ENCODE measurements at regions not wholly inside any gene's neighbourhood (a gene's known extent, or its start where the extent isn't known, plus 50 kb on each side); places are given as distances from the start of the nearest gene placed in this dataset.
"Not testable (repeated sequence)": the region's sequence is repeated elsewhere in the genome, so short reads cannot be mapped to it uniquely, and the experiment has no call there.

DNA sequence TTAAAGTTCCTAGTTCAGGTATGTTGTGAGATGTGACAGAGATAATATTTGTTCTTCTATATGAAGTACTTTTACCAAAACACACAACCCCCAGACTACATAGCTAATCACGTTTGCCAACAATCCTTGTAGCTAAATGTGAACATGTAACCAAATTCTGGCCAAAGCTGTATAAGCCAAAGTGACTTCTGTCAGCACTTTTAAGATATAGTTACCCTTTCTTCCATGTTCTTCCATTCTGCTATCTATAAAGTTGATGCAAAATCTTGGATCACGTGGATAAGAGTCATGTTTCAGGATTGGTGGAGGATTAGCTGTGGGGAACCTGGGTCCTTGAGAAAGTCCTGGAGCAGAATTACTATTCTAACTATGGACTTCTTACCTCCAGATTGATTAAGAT lies 1366.6 kb downstream of the FSCB start:
- 65 to 83% methylated on average over 2 of the region's 2 CpGs for WGBS, 2 donors
- no peak for DNase-seq
- Histone ChIP-seq H3K27me3 (no peaks in the 10 kb centered on the region), H3K27ac (no peak overlapping the region), H3K4me3 (replicated peaks in 1 of 3) (no peak overlapping the region), H3K9me3 (no peaks in the 10 kb centered on the region), H3K36me3 (no peaks in the 10 kb centered on the region), H3K4me1 (no peaks in the 10 kb centered on the region)
- intact Hi-C loops (cut with DNase I) = no loop called here
- no peak for TF ChIP-seq POLR2A (IDR thresholded peaks at IDR 0.05)
- TF ChIP-seq, protein P1, sequence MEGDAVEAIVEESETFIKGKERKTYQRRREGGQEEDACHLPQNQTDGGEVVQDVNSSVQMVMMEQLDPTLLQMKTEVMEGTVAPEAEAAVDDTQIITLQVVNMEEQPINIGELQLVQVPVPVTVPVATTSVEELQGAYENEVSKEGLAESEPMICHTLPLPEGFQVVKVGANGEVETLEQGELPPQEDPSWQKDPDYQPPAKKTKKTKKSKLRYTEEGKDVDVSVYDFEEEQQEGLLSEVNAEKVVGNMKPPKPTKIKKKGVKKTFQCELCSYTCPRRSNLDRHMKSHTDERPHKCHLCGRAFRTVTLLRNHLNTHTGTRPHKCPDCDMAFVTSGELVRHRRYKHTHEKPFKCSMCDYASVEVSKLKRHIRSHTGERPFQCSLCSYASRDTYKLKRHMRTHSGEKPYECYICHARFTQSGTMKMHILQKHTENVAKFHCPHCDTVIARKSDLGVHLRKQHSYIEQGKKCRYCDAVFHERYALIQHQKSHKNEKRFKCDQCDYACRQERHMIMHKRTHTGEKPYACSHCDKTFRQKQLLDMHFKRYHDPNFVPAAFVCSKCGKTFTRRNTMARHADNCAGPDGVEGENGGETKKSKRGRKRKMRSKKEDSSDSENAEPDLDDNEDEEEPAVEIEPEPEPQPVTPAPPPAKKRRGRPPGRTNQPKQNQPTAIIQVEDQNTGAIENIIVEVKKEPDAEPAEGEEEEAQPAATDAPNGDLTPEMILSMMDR (IDR thresholded peaks at IDR 0.05) = no peak

DNA sequence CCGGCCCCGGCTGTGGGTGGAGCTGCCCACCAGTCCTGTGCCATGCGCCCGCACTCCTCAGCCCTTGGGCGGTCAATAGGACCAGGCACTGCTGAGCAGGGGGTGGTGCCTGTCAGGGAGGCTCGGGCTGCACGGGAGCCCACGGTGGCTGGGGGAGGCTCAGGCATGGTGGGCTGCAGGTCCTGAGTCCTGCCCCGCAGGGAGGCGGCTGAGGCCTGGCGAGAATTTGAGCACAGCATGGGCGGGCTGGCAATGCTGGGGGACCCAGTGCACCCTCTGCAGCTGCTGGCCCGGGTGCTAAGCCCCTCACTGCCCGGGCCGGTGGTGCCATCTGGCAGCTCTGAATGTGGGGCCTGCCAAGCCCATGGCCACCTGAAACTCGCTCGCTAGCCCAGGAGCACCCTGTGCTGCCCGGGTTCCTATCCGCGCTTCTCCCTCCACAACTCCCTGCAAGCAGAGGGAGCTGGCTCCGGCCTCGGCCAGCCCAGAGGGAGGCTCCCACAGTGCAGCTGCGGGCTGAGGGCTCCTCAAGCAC lies 1371.1 kb downstream of the FSCB start:
- intact Hi-C loops (cut with DNase I) = no loop called here
- H3K4me1 ChIP-seq = no peaks in the 10 kb centered on the region
- no peak for TF ChIP-seq POLR2A (IDR thresholded peaks at IDR 0.05)
- TF ChIP-seq, protein P1 (IDR thresholded peaks at IDR 0.05) = no peak
- H3K36me3 ChIP-seq = no peaks in the 10 kb centered on the region
- no peaks in the 10 kb centered on the region for H3K9me3 ChIP-seq
- H3K27me3 ChIP-seq = no peaks in the 10 kb centered on the region
- no peak for DNase-seq
- no peak overlapping the region for H3K27ac ChIP-seq
- WGBS, 2 donors = 90 to 91% methylated on average over 11 to 18 of the region's 23 CpGs
- H3K4me3 ChIP-seq (replicated peaks in 1 of 3) = no peak overlapping the region

DNA sequence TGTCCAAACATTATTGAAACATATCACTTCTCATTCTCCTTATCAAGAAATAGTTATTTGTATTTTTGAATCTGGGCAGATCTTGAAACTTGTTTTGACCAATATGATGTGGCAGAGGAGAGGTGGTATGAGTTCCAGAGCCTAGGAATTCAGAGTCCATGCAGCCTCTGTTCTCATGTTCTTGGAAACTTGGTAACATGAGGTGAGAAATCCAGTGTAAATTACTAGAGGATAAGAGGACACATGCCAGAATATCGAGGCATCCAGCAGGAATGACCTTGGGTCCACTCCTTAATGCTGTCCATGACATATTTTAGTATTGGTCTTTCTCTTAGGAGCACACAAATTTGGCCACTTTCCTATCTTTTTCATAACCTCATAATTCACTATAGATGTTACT lies 1374.6 kb downstream of the FSCB start:
- H3K27me3 ChIP-seq = no peaks in the 10 kb centered on the region
- no peaks in the 10 kb centered on the region for H3K4me1 ChIP-seq
- no peak for DNase-seq
- no peak overlapping the region for H3K4me3 ChIP-seq (replicated peaks in 1 of 3)
- WGBS, 2 donors = 52 to 73% methylated on average over 1 of the region's 1 CpG
- H3K27ac ChIP-seq = no peak overlapping the region
- TF ChIP-seq POLR2A (IDR thresholded peaks at IDR 0.05) = no peak
- TF ChIP-seq, protein P1 (IDR thresholded peaks at IDR 0.05) = no peak
- no peaks in the 10 kb centered on the region for H3K36me3 ChIP-seq
- no peaks in the 10 kb centered on the region for H3K9me3 ChIP-seq
- intact Hi-C loops (cut with DNase I) = no loop called here

DNA sequence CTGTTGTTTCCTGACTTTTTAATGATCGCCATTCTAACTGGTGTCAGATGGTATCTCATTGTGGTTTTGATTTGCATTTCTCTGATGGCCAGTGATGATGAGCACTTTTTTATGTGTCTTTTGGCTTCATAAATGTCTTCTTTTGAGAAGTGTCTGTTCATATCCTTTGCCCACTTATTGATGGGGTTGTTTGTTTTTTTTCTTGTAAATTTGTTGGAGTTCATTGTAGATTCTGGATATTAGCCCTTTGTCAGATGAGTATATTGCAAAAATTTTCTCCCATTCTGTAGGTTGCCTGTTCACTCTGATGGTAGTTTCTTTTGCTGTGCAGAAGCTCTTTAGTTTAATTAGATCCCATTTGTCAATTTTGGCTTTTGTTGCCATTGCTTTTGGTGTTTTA lies 1378.7 kb downstream of the FSCB start:
- H3K36me3 ChIP-seq; H3K27ac ChIP-seq; H3K4me3 ChIP-seq (replicated peaks in 1 of 3); H3K9me3 ChIP-seq; H3K27me3 ChIP-seq; DNase-seq; H3K4me1 ChIP-seq; intact Hi-C loops (cut with DNase I): not testable (repeated sequence)
- WGBS, 2 donors = 92 to 98% methylated on average over 1 of the region's 1 CpG

DNA sequence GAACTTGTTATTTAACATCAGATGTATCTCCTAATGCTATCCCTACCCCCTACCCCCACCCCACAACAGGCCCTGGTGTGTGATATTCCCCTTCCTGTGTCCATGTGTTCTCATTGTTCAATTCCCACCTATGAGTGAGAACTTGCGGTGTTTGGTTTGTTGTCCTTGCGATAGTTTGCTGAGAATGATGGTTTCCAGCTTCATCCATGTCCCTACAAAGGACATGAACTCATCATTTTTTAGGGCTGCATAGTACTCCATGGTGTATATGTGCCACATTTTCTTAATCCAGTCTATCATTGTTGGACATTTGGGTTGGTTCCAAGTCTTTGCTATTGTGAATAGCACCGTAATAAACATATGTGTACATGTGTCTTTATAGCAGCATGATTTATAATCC lies 1379.2 kb downstream of the FSCB start:
- H3K36me3 ChIP-seq; H3K27ac ChIP-seq; DNase-seq; H3K27me3 ChIP-seq; H3K4me3 ChIP-seq (replicated peaks in 1 of 3); H3K9me3 ChIP-seq; intact Hi-C loops (cut with DNase I); H3K4me1 ChIP-seq: not testable (repeated sequence)
- WGBS, 2 donors = 92 to 97% methylated on average over 3 of the region's 3 CpGs

GRCh38 chr14:43123544-43123943 lies 1383.5 kb downstream of the FSCB start:
- Histone ChIP-seq H3K36me3 (no peaks in the 10 kb centered on the region), H3K9me3 (no peaks in the 10 kb centered on the region), H3K4me3 (replicated peaks in 1 of 3) (no peak overlapping the region), H3K27ac (no peak overlapping the region), H3K27me3 (no peaks in the 10 kb centered on the region), H3K4me1 (no peaks in the 10 kb centered on the region)
- DNase-seq = no peak
- intact Hi-C loops (cut with DNase I) = no loop called here
- no peak for TF ChIP-seq POLR2A (IDR thresholded peaks at IDR 0.05)
- TF ChIP-seq, protein P1 (IDR thresholded peaks at IDR 0.05) = no peak

All from thyroid gland (tissue), 4 donors.